Heart left ventricle (tissue), 16 donors: ENCODE measurements at regions not wholly inside any gene's neighbourhood (a gene's known extent, or its start where the extent isn't known, plus 50 kb on each side); places are given as distances from the start of the nearest gene placed in this dataset.
"Not testable (repeated sequence)": the region's sequence is repeated elsewhere in the genome, so short reads cannot be mapped to it uniquely, and the experiment has no call there.

Experiments used
- ATAC-seq, 4 donors: fragments of 200-7000 bp; cut with Tn5 transposase; one replicate each; pipeline ENCODE4 v1.9.1; 2020 to 2022; ENCODE audit warnings: moderate library complexity in 4 of 4, mild to moderate bottlenecking in 3 of 4, moderate number of reproducible peaks in 1 of 4
- DNase-seq, 5 donors: peaks; one replicate each; pipeline ENCODE4 v3.0.0-alpha.2; 2020
- H3K27ac ChIP-seq, 12 donors: fragments of 200-600 bp; sonication (generic) in 4 of 12; one replicate each; pipeline versions ENCODE4 v1.5.0 to v1.8.0; 2016 to 2022; ENCODE audit warnings: mild to moderate bottlenecking in 2 of 12
- H3K27me3 ChIP-seq, 9 donors: fragments of 200-600 bp; sonication (generic) in 2 of 9; one replicate each; pipeline versions ENCODE4 v1.5.1 to v1.8.0; 2016 to 2022; ENCODE audit warnings: mild to moderate bottlenecking in 3 of 9
- H3K36me3 ChIP-seq, 9 donors: fragments of 200-600 bp; sonication (generic) in 2 of 9; one replicate each; pipeline versions ENCODE4 v1.5.0 to v1.8.0; 2018 to 2022; ENCODE audit warnings: mild to moderate bottlenecking in 2 of 9
- H3K4me1 ChIP-seq, 12 donors: fragments of 200-600 bp; sonication (generic) in 4 of 12; one replicate each; pipeline versions ENCODE4 v1.5.0 to v1.8.0; 2016 to 2022; ENCODE audit warnings: mild to moderate bottlenecking in 3 of 12
- H3K4me3 ChIP-seq, 12 donors: fragments of 200-600 bp; sonication (generic) in 4 of 12; one replicate each; pipeline versions ENCODE4 v1.5.0 to v1.8.0; 2017 to 2022; ENCODE audit warnings: mild to moderate bottlenecking in 9 of 12, moderate library complexity in 4 of 12
- H3K9me3 ChIP-seq, 12 donors: fragments of 200-600 bp; sonication (generic) in 4 of 12; one replicate each; pipeline versions ENCODE4 v1.5.0 to v1.8.0; 2016 to 2022; ENCODE audit warnings: mild to moderate bottlenecking in 1 of 12
- CTCF ChIP-seq, 12 donors: fragments of 200-600 bp; sonication (generic) in 4 of 12; IDR thresholded peaks; one replicate each; pipeline versions ENCODE4 v1.5.0 to v1.8.0; 2018 to 2022; ENCODE audit warnings: antibody characterized with exemption in 12 of 12, mild to moderate bottlenecking in 5 of 12
- POLR2A ChIP-seq, 2 donors: fragments of 450-650 bp; IDR thresholded peaks; one replicate each; pipeline ENCODE4 v1.6.1; 2017; ENCODE audit warnings: antibody characterized with exemption in 2 of 2, mild to moderate bottlenecking in 2 of 2, moderate library complexity in 2 of 2
- WGBS, 4 donors: extraction: QIAGEN DNeasy Blood & Tissue Kit in 2 of 4; methylation state at CpG; one replicate each; pipeline versions ENCODE4 v1.1.5 to v1.1.7; 2013 to 2018; 5-methylcytosine and 5-hydroxymethylcytosine counted together
- intact Hi-C, 10 donors: fragments of 100-400 bp; cut with DNase I; formaldehyde crosslinking; loops; one replicate each; pipeline versions ENCODE4 v1.11.1 to v1.14.2; 2022
- donor health status: ischemic (EF 13 %, LVEDD 7.1; RV severe dilation, severe dysfunction).
- donor health status: healthy with polysubstance abuse.
- donor health status: DM: no; HTN: yes; CAD: no.
- donor health status: DM: no; HTN: no; CAD: no.
- donor health status: ischemic (EF 25% LVEDD 6.9; RV normal size, moderate dysfunction).
- donor health status: ischemic (EF 25% LVEDD 5.7; RV mildly dilated, moderate dysfunction).
- donor health status: healthy.
- donor health status: DM: yes; HTN: yes; CAD: no.
- donor health status: ischemic (EF 35%, LVEDD 5.7; RV mildly dilated, moderate dysfunction).
- donor health status: nonischemic (EF 11% LVEDD 7.7; RV severe dilation, severe dysfunction).
- donor health status: DM: yes; HTN: yes; CAD: no.
- donor health status: PGD.
- donor health status: ischemic (EF 29% LVEDD 5.4; RV normal size, mild dysfunction).
- donor health status: nonischemic (EF 23%, LVEDD 6.1; RV moderate dilation, normal function).

GRCh38 chr15:34494084-34494399, 56.4 kb upstream of the GOLGA8A start:
- no peak for DNase-seq
- H3K4me1 ChIP-seq, result peaks cover 0 to 24% (median 0%) of the 10 kb centered on the region in 12 donors
- WGBS, 4 donors, result 8 to 21% (median 21%) methylated on average over 20 of the region's 20 CpGs
- no peak for TF ChIP-seq POLR2A (IDR thresholded peaks at IDR 0.05)
- no peak for TF ChIP-seq CTCF (IDR thresholded peaks at IDR 0.05)
- peaks cover 0 to 83% (median 16%) of the 10 kb centered on the region in 9 donors for H3K27me3 ChIP-seq
- peak overlapping the region in 6 of 12 donors; percentile 3 to 39 (median 24) for H3K4me3 ChIP-seq
- H3K9me3 ChIP-seq, result peaks cover 0 to 7% (median 0%) of the 10 kb centered on the region in 12 donors
- intact Hi-C loops, result loop anchor here in 1 of 10 donors (10.0 kb wide), 1 partner anchor 59 kb away; the partner anchor contains the start of gene GOLGA8A
- H3K36me3 ChIP-seq, result no peaks in the 10 kb centered on the region
- no peak for ATAC-seq
- H3K27ac ChIP-seq, result no peak overlapping the region

- H3K4me1 ChIP-seq, result peaks cover 0 to 24% (median 0%) of the 10 kb centered on the region in 12 donors
- H3K9me3 ChIP-seq, result peaks cover 0 to 7% (median 0%) of the 10 kb centered on the region in 12 donors
- H3K27me3 ChIP-seq, result peaks cover 0 to 78% (median 16%) of the 10 kb centered on the region in 9 donors
- TF ChIP-seq CTCF (IDR thresholded peaks at IDR 0.05), result no peak
- no peak for TF ChIP-seq POLR2A (IDR thresholded peaks at IDR 0.05)
- DNase-seq, result no peak
- no peak for ATAC-seq
- intact Hi-C loops, result loop anchor here in 1 of 10 donors (10.0 kb wide), 1 partner anchor 58 kb away; the partner anchor contains the start of gene GOLGA8A
- no peak overlapping the region for H3K4me3 ChIP-seq
- H3K36me3 ChIP-seq, result no peaks in the 10 kb centered on the region
- no peak overlapping the region for H3K27ac ChIP-seq
- 38 to 82% (median 74%) methylated on average over 1 of the region's 1 CpG for WGBS, 4 donors
Observed at GRCh38 chr15:34493001-34493400, 55.4 kb upstream of the GOLGA8A start.

- not testable (repeated sequence) for H3K27ac ChIP-seq, ATAC-seq, H3K9me3 ChIP-seq, H3K36me3 ChIP-seq, DNase-seq, H3K4me3 ChIP-seq
- H3K27me3 ChIP-seq, result peaks cover 0 to 64% (median 16%) of the 10 kb centered on the region in 9 donors
- 93 to 94% (median 94%) methylated on average over 1 of the region's 1 CpG for WGBS, 4 donors
- intact Hi-C loops, result loop anchor here in 1 of 10 donors (10.0 kb wide), 1 partner anchor 57 kb away; the partner anchor contains the start of gene GOLGA8A
- peaks cover 0 to 22% (median 0%) of the 10 kb centered on the region in 12 donors for H3K4me1 ChIP-seq
Observed at GRCh38 chr15:34491488-34491887, 53.9 kb upstream of the GOLGA8A start.

GRCh38 chr15:34490417-34491193, 53.0 kb upstream of the GOLGA8A start:
- H3K27me3 ChIP-seq, result peaks cover 0 to 58% (median 16%) of the 10 kb centered on the region in 9 donors
- 13 to 55% (median 34%) methylated on average over 11 to 38 of the region's 38 CpGs for WGBS, 4 donors
- no peak for DNase-seq
- no peak overlapping the region for H3K4me3 ChIP-seq
- no peaks in the 10 kb centered on the region for H3K36me3 ChIP-seq
- intact Hi-C loops, result loop anchor here in 1 of 10 donors (10.0 kb wide), 1 partner anchor 56 kb away; the partner anchor contains the start of gene GOLGA8A
- TF ChIP-seq POLR2A (IDR thresholded peaks at IDR 0.05), result no peak
- TF ChIP-seq CTCF (IDR thresholded peaks at IDR 0.05), result no peak
- peaks cover 0 to 15% (median 0%) of the 10 kb centered on the region in 12 donors for H3K4me1 ChIP-seq
- H3K27ac ChIP-seq, result no peak overlapping the region
- no peak for ATAC-seq
- H3K9me3 ChIP-seq, result peaks cover 0 to 7% (median 0%) of the 10 kb centered on the region in 12 donors

GRCh38 chr15:34488973-34489959, 51.7 kb upstream of the GOLGA8A start:
- DNase-seq, H3K4me3 ChIP-seq, H3K9me3 ChIP-seq, H3K4me1 ChIP-seq, H3K27ac ChIP-seq, H3K36me3 ChIP-seq, intact Hi-C loops, ATAC-seq: not testable (repeated sequence)
- peaks cover 0 to 44% (median 6%) of the 10 kb centered on the region in 9 donors for H3K27me3 ChIP-seq
- 66 to 91% (median 90%) methylated on average over 15 to 37 of the region's 37 CpGs for WGBS, 4 donors
